T-helper 2 cell treated with Interferon-gamma antibody and Interleukin-4, amounts not matched to agents 100 ng/mL and 5 ng/mL, for 36 hours (primary cell): ENCODE measurements at regions not wholly inside any gene's neighbourhood (a gene's known extent, or its start where the extent isn't known, plus 50 kb on each side); places are given as distances from the start of the nearest gene placed in this dataset.
"Not testable (repeated sequence)": the region's sequence is repeated elsewhere in the genome, so short reads cannot be mapped to it uniquely, and the experiment has no call there.

Experiments
- intact Hi-C: fragments of 100-400 bp; cut with micrococcal nuclease; formaldehyde crosslinking; loops from one replicate; pipeline ENCODE4 v1.15.1; 2023

GRCh38 chr6:90375681-90376439, 79.2 kb upstream of the BACH2 start:
- intact Hi-C loops, result no loop called here

- intact Hi-C loops, result no loop called here
Observed at GRCh38 chr6:90374201-90374600, 77.6 kb upstream of the BACH2 start.

GRCh38 chr6:90372885-90373284, 76.2 kb upstream of the BACH2 start:
- intact Hi-C loops, result no loop called here

GRCh38 chr6:90372450-90372849, 75.8 kb upstream of the BACH2 start:
- intact Hi-C loops, result no loop called here

GRCh38 chr6:90370493-90370959, 73.9 kb upstream of the BACH2 start:
- intact Hi-C loops, result no loop called here

GRCh38 chr6:90369651-90370050, 73.0 kb upstream of the BACH2 start:
- intact Hi-C loops, result loop anchor here (2.0 kb wide), 1 partner anchor 13 kb away; no protein-coding TSS in a partner anchor

GRCh38 chr6:90369024-90369519, 72.4 kb upstream of the BACH2 start:
- intact Hi-C loops, result loop anchor here (2.0 kb wide), 1 partner anchor 14 kb away; no protein-coding TSS in a partner anchor

- intact Hi-C loops, result loop anchor here (2.0 kb wide), 1 partner anchor 14 kb away; no protein-coding TSS in a partner anchor
Observed at GRCh38 chr6:90368601-90369000, 72.0 kb upstream of the BACH2 start.

- intact Hi-C loops, result loop anchor here (2.0 kb wide), 1 partner anchor 15 kb away; no protein-coding TSS in a partner anchor
Observed at GRCh38 chr6:90368001-90368400, 71.4 kb upstream of the BACH2 start.

GRCh38 chr6:90365565-90366219, 69.0 kb upstream of the BACH2 start:
- intact Hi-C loops, result no loop called here

- intact Hi-C loops, result no loop called here
Observed at GRCh38 chr6:90365002-90365401, 68.4 kb upstream of the BACH2 start.

- intact Hi-C loops, result no loop called here
Observed at GRCh38 chr6:90364286-90364685, 67.6 kb upstream of the BACH2 start.

GRCh38 chr6:90362318-90362717, 65.7 kb upstream of the BACH2 start:
- intact Hi-C loops, result no loop called here

GRCh38 chr6:90361174-90361573, 64.5 kb upstream of the BACH2 start:
- intact Hi-C loops, result no loop called here

- intact Hi-C loops, result not testable (repeated sequence)
Observed at GRCh38 chr6:90358036-90358770, 61.6 kb upstream of the BACH2 start.

- intact Hi-C loops, result no loop called here
Observed at GRCh38 chr6:90356012-90356421, 59.4 kb upstream of the BACH2 start.

GRCh38 chr6:90354961-90355360, 58.3 kb upstream of the BACH2 start:
- intact Hi-C loops, result loop anchor here (5.0 kb wide), 1 partner anchor 37 kb away; no protein-coding TSS in a partner anchor

- intact Hi-C loops, result loop anchor here (2.0 to 5.0 kb wide), 2 partner anchors 41 to 55 kb away; partner anchors contain the start of gene BACH2
Observed at GRCh38 chr6:90351696-90352095, 55.1 kb upstream of the BACH2 start.

- intact Hi-C loops, result loop anchor here (2.0 to 5.0 kb wide), 2 partner anchors 41 to 54 kb away; partner anchors contain the start of gene BACH2
Observed at GRCh38 chr6:90350689-90351554, 54.3 kb upstream of the BACH2 start.

- intact Hi-C loops, result no loop called here
Observed at GRCh38 chr6:90347411-90347851, 50.8 kb upstream of the BACH2 start.
